Neural cell (in vitro differentiated cells): ENCODE measurements at regions not wholly inside any gene's neighbourhood (a gene's known extent, or its start where the extent isn't known, plus 50 kb on each side); places are given as distances from the start of the nearest gene placed in this dataset.

Experiments used
- H2AFZ ChIP-seq: fragments of 200-600, 300-800 bp; sonication (generic), shearing (Covaris generic); 2 replicates; pipeline ENCODE4 v1.6.0; 2014; ENCODE audit warnings: low read depth, mild to moderate bottlenecking, antibody characterized with exemption, low read length, moderate library complexity
- H3F3A ChIP-seq: fragments of 200-600 bp; shearing (Covaris generic); 2 replicates; pipeline ENCODE4 v1.6.1; 2016; ENCODE audit warnings: mild to moderate bottlenecking, moderate library complexity, mixed read lengths, antibody characterized with exemption, low read length; ENCODE audit not compliant: insufficient read depth, poor library complexity, severe bottlenecking
- H3K27ac ChIP-seq: fragments of 200-600, 300-800 bp; sonication (generic), shearing (Covaris generic); 2 replicates; pipeline ENCODE4 v1.5.1; 2014; ENCODE audit warnings: mild to moderate bottlenecking, low read length, moderate library complexity
- H3K27me3 ChIP-seq: fragments of 300-800, 200-600 bp; sonication (generic), shearing (Covaris generic); 2 replicates; pipeline ENCODE4 v1.6.0; 2014; ENCODE audit warnings: mild to moderate bottlenecking, low read depth, low read length, moderate library complexity; ENCODE audit not compliant: insufficient read depth
- H3K36me3 ChIP-seq: fragments of 300-800, 200-600 bp; sonication (generic), shearing (Covaris generic); 2 replicates; pipeline ENCODE4 v1.5.1; 2014; ENCODE audit warnings: mild to moderate bottlenecking, antibody characterized with exemption, low read length, moderate library complexity; ENCODE audit not compliant: insufficient read depth
- H3K4me2 ChIP-seq: fragments of 300-800, 200-600 bp; sonication (generic), shearing (Covaris generic); 2 replicates; pipeline ENCODE4 v1.6.0; 2014; ENCODE audit warnings: mild to moderate bottlenecking, low read length
- H3K4me3 ChIP-seq: fragments of 300-800, 200-600 bp; sonication (generic), shearing (Covaris generic); 2 replicates; pipeline ENCODE4 v1.5.1; 2014; ENCODE audit warnings: mild to moderate bottlenecking, low read length, moderate library complexity
- H3K79me2 ChIP-seq: fragments of 200-600 bp; shearing (Covaris generic); replicated peaks from 2 replicates; pipeline ENCODE4 v1.6.0; 2014; ENCODE audit warnings: mild to moderate bottlenecking, low read length, moderate library complexity; ENCODE audit not compliant: insufficient read depth
- H3K9ac ChIP-seq: fragments of 300-800, 200-600 bp; sonication (generic), shearing (Covaris generic); 2 replicates; pipeline ENCODE4 v1.6.1; 2016; ENCODE audit warnings: mild to moderate bottlenecking, low read length, mixed read lengths
- H3K9me2 ChIP-seq: fragments of 200-600 bp; shearing (Covaris generic); 2 replicates; pipeline ENCODE4 v1.6.1; 2016; ENCODE audit warnings: mild to moderate bottlenecking, low read length, mixed read lengths; ENCODE audit not compliant: insufficient read depth
- H3K9me3 ChIP-seq: fragments of 200-600, 300-800 bp; sonication (generic), shearing (Covaris generic); 2 replicates; pipeline ENCODE4 v1.6.1; 2016; ENCODE audit warnings: mild to moderate bottlenecking, mixed run types, low read length, moderate library complexity, mixed read lengths
- H4K20me1 ChIP-seq: fragments of 200-600 bp; shearing (Covaris generic); 2 replicates; pipeline ENCODE4 v1.6.1; 2016; ENCODE audit warnings: mild to moderate bottlenecking, mixed run types; ENCODE audit not compliant: insufficient read depth
- EP300 ChIP-seq: fragments of 450-650 bp; conservative IDR thresholded peaks from 2 replicates; pipeline ENCODE4 v1.6.1; 2014; ENCODE audit warnings: antibody characterized with exemption, mild to moderate bottlenecking, moderate library complexity; ENCODE audit not compliant: poor library complexity, severe bottlenecking
- EZH2 ChIP-seq: fragments of 200-600, 300-800 bp; shearing (Covaris generic), sonication (generic); IDR thresholded peaks from 2 replicates; pipeline ENCODE4 v1.6.1; 2014; ENCODE audit warnings: antibody characterized with exemption, low read length, borderline replicate concordance, mild to moderate bottlenecking; ENCODE audit not compliant: insufficient read depth, poor library complexity, severe bottlenecking
- MXI1 ChIP-seq: fragments of 450-650 bp; conservative IDR thresholded peaks from 2 replicates; pipeline ENCODE4 v1.6.1; 2014; ENCODE audit warnings: antibody characterized with exemption, mild to moderate bottlenecking; ENCODE audit not compliant: poor library complexity, severe bottlenecking
- POLR2AphosphoS5 ChIP-seq: IDR thresholded peaks from 2 replicates; pipeline ENCODE4 v1.6.1; 2012
- RAD21 ChIP-seq: fragments of 450-650 bp; conservative IDR thresholded peaks from 2 replicates; pipeline ENCODE4 v1.6.1; 2014; ENCODE audit warnings: antibody characterized with exemption, mild to moderate bottlenecking, moderate library complexity
- SMC3 ChIP-seq: fragments of 450-650 bp; conservative IDR thresholded peaks from 2 replicates; pipeline ENCODE4 v1.6.1; 2014; ENCODE audit warnings: antibody characterized with exemption, mild to moderate bottlenecking, moderate library complexity; ENCODE audit not compliant: poor library complexity
- TAF1 ChIP-seq: IDR thresholded peaks from 2 replicates; pipeline ENCODE4 v1.6.1; 2012; ENCODE audit warnings: low read depth
- TF ChIP-seq, protein P1 (sequence below): IDR thresholded peaks from 2 replicates; pipeline ENCODE4 v1.6.1; 2012; ENCODE audit warnings: borderline replicate concordance
- TF ChIP-seq, protein P2 (sequence below): fragments of 450-650 bp; IDR thresholded peaks from 2 replicates; pipeline ENCODE4 v1.5.1; 2014; ENCODE audit warnings: antibody characterized with exemption, mild to moderate bottlenecking, moderate library complexity; ENCODE audit not compliant: poor library complexity, severe bottlenecking

DNA sequence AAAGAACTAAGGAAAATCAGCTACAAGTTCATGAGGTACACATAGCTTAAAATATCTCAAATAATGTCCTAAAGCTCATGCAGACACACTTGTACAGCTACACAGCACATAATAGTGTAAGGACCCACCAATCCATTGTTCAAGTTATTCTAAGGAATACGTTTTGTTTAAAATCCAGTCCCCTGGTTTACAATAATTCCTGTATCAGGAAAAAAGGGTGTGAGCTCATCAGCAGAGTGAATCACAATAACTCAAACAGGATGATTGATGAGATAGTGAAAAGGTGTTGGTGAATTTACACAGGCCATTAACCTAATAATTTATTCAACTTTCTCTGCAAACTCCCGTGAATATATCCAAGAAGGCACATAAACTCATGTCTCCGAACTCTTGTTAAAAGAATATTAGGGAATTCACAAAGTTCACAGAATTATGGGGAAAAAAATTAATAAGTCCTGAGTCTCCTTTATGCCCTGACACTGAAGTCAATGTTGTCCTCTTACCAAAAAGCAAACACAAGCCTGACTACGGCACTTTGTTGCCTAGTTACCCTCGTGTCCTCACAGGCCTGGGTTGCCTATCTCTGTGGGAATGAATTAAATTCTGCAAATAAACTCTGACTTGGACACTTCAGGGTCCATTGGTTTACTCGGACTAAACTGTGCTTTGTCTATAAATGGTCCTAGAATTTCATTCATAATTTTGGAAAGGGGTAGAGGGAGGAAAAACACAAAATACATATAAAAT is 142.8 kb upstream of the PDE4D start:
- peak overlapping the region; percentile 15 for H3K4me2 ChIP-seq
- TF ChIP-seq EZH2: no peak
- TF ChIP-seq, protein P1, sequence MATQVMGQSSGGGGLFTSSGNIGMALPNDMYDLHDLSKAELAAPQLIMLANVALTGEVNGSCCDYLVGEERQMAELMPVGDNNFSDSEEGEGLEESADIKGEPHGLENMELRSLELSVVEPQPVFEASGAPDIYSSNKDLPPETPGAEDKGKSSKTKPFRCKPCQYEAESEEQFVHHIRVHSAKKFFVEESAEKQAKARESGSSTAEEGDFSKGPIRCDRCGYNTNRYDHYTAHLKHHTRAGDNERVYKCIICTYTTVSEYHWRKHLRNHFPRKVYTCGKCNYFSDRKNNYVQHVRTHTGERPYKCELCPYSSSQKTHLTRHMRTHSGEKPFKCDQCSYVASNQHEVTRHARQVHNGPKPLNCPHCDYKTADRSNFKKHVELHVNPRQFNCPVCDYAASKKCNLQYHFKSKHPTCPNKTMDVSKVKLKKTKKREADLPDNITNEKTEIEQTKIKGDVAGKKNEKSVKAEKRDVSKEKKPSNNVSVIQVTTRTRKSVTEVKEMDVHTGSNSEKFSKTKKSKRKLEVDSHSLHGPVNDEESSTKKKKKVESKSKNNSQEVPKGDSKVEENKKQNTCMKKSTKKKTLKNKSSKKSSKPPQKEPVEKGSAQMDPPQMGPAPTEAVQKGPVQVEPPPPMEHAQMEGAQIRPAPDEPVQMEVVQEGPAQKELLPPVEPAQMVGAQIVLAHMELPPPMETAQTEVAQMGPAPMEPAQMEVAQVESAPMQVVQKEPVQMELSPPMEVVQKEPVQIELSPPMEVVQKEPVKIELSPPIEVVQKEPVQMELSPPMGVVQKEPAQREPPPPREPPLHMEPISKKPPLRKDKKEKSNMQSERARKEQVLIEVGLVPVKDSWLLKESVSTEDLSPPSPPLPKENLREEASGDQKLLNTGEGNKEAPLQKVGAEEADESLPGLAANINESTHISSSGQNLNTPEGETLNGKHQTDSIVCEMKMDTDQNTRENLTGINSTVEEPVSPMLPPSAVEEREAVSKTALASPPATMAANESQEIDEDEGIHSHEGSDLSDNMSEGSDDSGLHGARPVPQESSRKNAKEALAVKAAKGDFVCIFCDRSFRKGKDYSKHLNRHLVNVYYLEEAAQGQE: no peak
- TF ChIP-seq POLR2AphosphoS5: no peak
- no peak for TF ChIP-seq RAD21
- no peak for TF ChIP-seq MXI1
- no peak for TF ChIP-seq SMC3
- TF ChIP-seq, protein P2, sequence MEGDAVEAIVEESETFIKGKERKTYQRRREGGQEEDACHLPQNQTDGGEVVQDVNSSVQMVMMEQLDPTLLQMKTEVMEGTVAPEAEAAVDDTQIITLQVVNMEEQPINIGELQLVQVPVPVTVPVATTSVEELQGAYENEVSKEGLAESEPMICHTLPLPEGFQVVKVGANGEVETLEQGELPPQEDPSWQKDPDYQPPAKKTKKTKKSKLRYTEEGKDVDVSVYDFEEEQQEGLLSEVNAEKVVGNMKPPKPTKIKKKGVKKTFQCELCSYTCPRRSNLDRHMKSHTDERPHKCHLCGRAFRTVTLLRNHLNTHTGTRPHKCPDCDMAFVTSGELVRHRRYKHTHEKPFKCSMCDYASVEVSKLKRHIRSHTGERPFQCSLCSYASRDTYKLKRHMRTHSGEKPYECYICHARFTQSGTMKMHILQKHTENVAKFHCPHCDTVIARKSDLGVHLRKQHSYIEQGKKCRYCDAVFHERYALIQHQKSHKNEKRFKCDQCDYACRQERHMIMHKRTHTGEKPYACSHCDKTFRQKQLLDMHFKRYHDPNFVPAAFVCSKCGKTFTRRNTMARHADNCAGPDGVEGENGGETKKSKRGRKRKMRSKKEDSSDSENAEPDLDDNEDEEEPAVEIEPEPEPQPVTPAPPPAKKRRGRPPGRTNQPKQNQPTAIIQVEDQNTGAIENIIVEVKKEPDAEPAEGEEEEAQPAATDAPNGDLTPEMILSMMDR: no peak
- no peaks in the 10 kb centered on the region for H3K79me2 ChIP-seq
- no peaks in the 10 kb centered on the region for H3K9me2 ChIP-seq
- no peaks in the 10 kb centered on the region for H4K20me1 ChIP-seq
- peak overlapping the region; percentile 24 for H3K27ac ChIP-seq
- no peaks in the 10 kb centered on the region for H3F3A ChIP-seq
- peaks cover 4% of the 10 kb centered on the region for H3K9me3 ChIP-seq
- H3K4me3 ChIP-seq: no peak overlapping the region
- no peak overlapping the region for H2AFZ ChIP-seq
- no peaks in the 10 kb centered on the region for H3K27me3 ChIP-seq
- H3K36me3 ChIP-seq: no peaks in the 10 kb centered on the region
- H3K9ac ChIP-seq: no peak overlapping the region

DNA sequence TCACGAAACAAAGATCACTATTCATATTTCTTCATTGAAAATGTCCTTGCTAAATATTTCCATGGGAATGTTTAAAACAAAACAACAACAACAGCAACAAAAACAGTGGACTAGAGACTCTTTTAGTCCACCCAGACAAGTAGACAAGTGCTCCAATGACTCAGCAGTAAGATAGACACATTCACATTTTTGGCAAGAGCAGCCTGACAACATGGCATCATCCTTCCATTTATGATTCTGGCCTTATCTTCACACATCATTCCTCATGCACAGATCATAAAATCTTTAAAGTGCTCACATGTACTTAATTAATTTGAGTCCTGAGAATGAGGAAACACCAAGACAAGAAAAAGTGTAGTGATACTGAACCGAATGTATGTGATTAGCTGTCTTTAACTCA is 132.6 kb upstream of the PDE4D start:
- H3K4me3 ChIP-seq: no peak overlapping the region
- H3K9me3 ChIP-seq: no peaks in the 10 kb centered on the region
- no peak overlapping the region for H2AFZ ChIP-seq
- no peaks in the 10 kb centered on the region for H3K27me3 ChIP-seq
- H3K9ac ChIP-seq: no peak overlapping the region
- TF ChIP-seq, protein P1: no peak
- TF ChIP-seq TAF1 (no peak), MXI1 (no peak), RAD21 (no peak), EZH2 (no peak), EP300 (no peak)
- TF ChIP-seq, protein P2: no peak
- H3K27ac ChIP-seq: no peak overlapping the region
- H3K4me2 ChIP-seq: no peak overlapping the region
- H3K9me2 ChIP-seq: no peaks in the 10 kb centered on the region
- H3F3A ChIP-seq: no peaks in the 10 kb centered on the region
- no peaks in the 10 kb centered on the region for H3K79me2 ChIP-seq
- H4K20me1 ChIP-seq: no peaks in the 10 kb centered on the region
- no peaks in the 10 kb centered on the region for H3K36me3 ChIP-seq
